H9 (cell line): ENCODE measurements at regions not wholly inside any gene's neighbourhood (a gene's known extent, or its start where the extent isn't known, plus 50 kb on each side); places are given as distances from the start of the nearest gene placed in this dataset.

Experiments
- DNase-seq: peaks from one replicate; pipeline ENCODE4 v3.0.0-alpha.2; 2017
- H2AFZ ChIP-seq: one replicate; pipeline ENCODE4 v1.6.1; 2013; ENCODE audit warnings: mild to moderate bottlenecking, low read length, control low read depth, moderate library complexity
- H2AK5ac ChIP-seq: 2 replicates; pipeline ENCODE4 v1.6.1; 2013; ENCODE audit warnings: low read length, control low read depth, mixed read lengths; ENCODE audit not compliant: insufficient read length
- H2BK120ac ChIP-seq: one replicate; pipeline ENCODE4 v1.6.1; 2013; ENCODE audit warnings: low read depth, mild to moderate bottlenecking, low read length, control low read depth, inconsistent platforms; ENCODE audit not compliant: poor library complexity, severe bottlenecking
- H2BK12ac ChIP-seq: 2 replicates; pipeline ENCODE4 v1.6.1; 2013; ENCODE audit warnings: low read length, control low read depth, mixed read lengths, low read depth; ENCODE audit not compliant: insufficient read length
- H2BK15ac ChIP-seq: 2 replicates; pipeline ENCODE4 v1.6.1; 2013; ENCODE audit warnings: low read depth, low read length, control low read depth
- H2BK20ac ChIP-seq: one replicate; pipeline ENCODE4 v1.6.1; 2013; ENCODE audit warnings: low read depth, mild to moderate bottlenecking, low read length, control low read depth, inconsistent platforms; ENCODE audit not compliant: poor library complexity, severe bottlenecking
- H2BK5ac ChIP-seq: 2 replicates; pipeline ENCODE4 v1.6.1; 2013; ENCODE audit warnings: low read length, control low read depth, mixed read lengths; ENCODE audit not compliant: insufficient read length
- H3K14ac ChIP-seq: 2 replicates; pipeline ENCODE4 v1.6.1; 2013; ENCODE audit warnings: low read length, control low read depth; ENCODE audit not compliant: insufficient read depth
- H3K18ac ChIP-seq: 2 replicates; pipeline ENCODE4 v1.6.1; 2013; ENCODE audit warnings: low read depth, mild to moderate bottlenecking, mixed read lengths, low read length, control low read depth; ENCODE audit not compliant: insufficient read length
- H3K23ac ChIP-seq: 2 replicates; pipeline ENCODE4 v1.6.1; 2013; ENCODE audit warnings: low read length, control low read depth, mixed read lengths, low read depth; ENCODE audit not compliant: insufficient read length
- H3K23me2 ChIP-seq: 2 replicates; pipeline ENCODE4 v1.6.1; 2013; ENCODE audit warnings: low read depth, mild to moderate bottlenecking, mixed read lengths, low read length, control low read depth; ENCODE audit not compliant: insufficient read length, poor library complexity, severe bottlenecking
- H3K27ac ChIP-seq: 2 replicates; pipeline ENCODE4 v1.5.1; 2013; ENCODE audit warnings: low read length, control low read depth, mixed read lengths, low read depth; ENCODE audit not compliant: insufficient read length
- H3K27me3 ChIP-seq: 2 replicates; pipeline ENCODE4 v1.6.1; 2013; ENCODE audit warnings: low read length, control low read depth, inconsistent platforms; ENCODE audit not compliant: insufficient read depth
- H3K4ac ChIP-seq: 2 replicates; pipeline ENCODE4 v1.6.1; 2013; ENCODE audit warnings: low read depth, mild to moderate bottlenecking, control low read depth, inconsistent platforms, low read length, moderate library complexity
- H3K4me1 ChIP-seq: 2 replicates; pipeline ENCODE4 v1.6.1; 2013; ENCODE audit warnings: low read length, control low read depth, inconsistent platforms; ENCODE audit not compliant: insufficient read depth
- H3K4me2 ChIP-seq: 2 replicates; pipeline ENCODE4 v1.6.1; 2013; ENCODE audit warnings: low read length, control low read depth, mixed read lengths; ENCODE audit not compliant: insufficient read length, insufficient read depth
- H3K56ac ChIP-seq: 2 replicates; pipeline ENCODE4 v1.6.1; 2013; ENCODE audit warnings: low read depth, mild to moderate bottlenecking, mixed read lengths, low read length, control low read depth; ENCODE audit not compliant: insufficient read length
- H3K79me1 ChIP-seq: 2 replicates; pipeline ENCODE4 v1.6.1; 2013; ENCODE audit warnings: low read depth, mild to moderate bottlenecking, moderate library complexity, low read length, control low read depth, inconsistent platforms; ENCODE audit not compliant: insufficient read depth, poor library complexity, severe bottlenecking
- H3K79me2 ChIP-seq: 2 replicates; pipeline ENCODE4 v1.6.1; 2013; ENCODE audit warnings: low read length, control low read depth, inconsistent platforms; ENCODE audit not compliant: insufficient read depth
- H3K9ac ChIP-seq: 2 replicates; pipeline ENCODE4 v1.6.1; 2013; ENCODE audit warnings: low read length, control low read depth, mixed read lengths; ENCODE audit not compliant: insufficient read length; ENCODE audit errors: extremely low read depth
- H3K9me3 ChIP-seq: one replicate; pipeline ENCODE4 v1.6.1; 2013; ENCODE audit warnings: low read depth, low read length, inconsistent platforms; ENCODE audit not compliant: control insufficient read depth
- H3T11ph ChIP-seq: one replicate; pipeline ENCODE4 v1.6.1; 2013; ENCODE audit warnings: mild to moderate bottlenecking, low read length, control low read depth, inconsistent platforms
- H4K20me1 ChIP-seq: one replicate; pipeline ENCODE4 v1.6.1; 2013; ENCODE audit not compliant: control insufficient read depth, insufficient read length, insufficient read depth
- H4K5ac ChIP-seq: 2 replicates; pipeline ENCODE4 v1.6.1; 2013; ENCODE audit warnings: low read depth, mild to moderate bottlenecking, mixed read lengths, low read length, control low read depth; ENCODE audit not compliant: insufficient read length
- H4K8ac ChIP-seq: replicated peaks from 2 replicates; pipeline ENCODE4 v1.6.1; 2013; ENCODE audit warnings: low read length, control low read depth, mixed read lengths, low read depth; ENCODE audit not compliant: insufficient read length
- H4K91ac ChIP-seq: 2 replicates; pipeline ENCODE4 v1.6.1; 2013; ENCODE audit warnings: low read depth, mild to moderate bottlenecking, moderate library complexity, mixed read lengths, low read length, control low read depth; ENCODE audit not compliant: insufficient read length
- H3K27ac Mint-ChIP-seq, 3 experiments: 2 replicates in 2 of 3; 3 replicates in 1 of 3; pipeline ENCODE4 v1.8.0; 2020 to 2021; ENCODE audit warnings: mixed read lengths in 3 of 3, mild to moderate bottlenecking in 1 of 3, moderate library complexity in 1 of 3
- H3K27me3 Mint-ChIP-seq: 2 replicates; pipeline ENCODE4 v1.8.0; 2021; ENCODE audit warnings: low read depth, mild to moderate bottlenecking, moderate library complexity, mixed read lengths
- H3K36me3 Mint-ChIP-seq, 3 experiments: 2 replicates in 2 of 3; 3 replicates in 1 of 3; pipeline ENCODE4 v1.8.0; 2020 to 2021; ENCODE audit warnings: low read depth in 3 of 3, mixed read lengths in 3 of 3; ENCODE audit not compliant: insufficient read depth in 1 of 3
- H3K4me1 Mint-ChIP-seq, 2 experiments: 2 replicates each; pipeline ENCODE4 v1.8.0; 2020; ENCODE audit warnings: mixed read lengths in 2 of 2
- H3K4me3 Mint-ChIP-seq, 2 experiments: 2 replicates in 1 of 2; 3 replicates in 1 of 2; pipeline ENCODE4 v1.8.0; 2020 to 2021; ENCODE audit warnings: mild to moderate bottlenecking in 2 of 2, mixed read lengths in 2 of 2, moderate library complexity in 1 of 2
- H3K9me3 Mint-ChIP-seq, 2 experiments: 2 replicates in 1 of 2; 3 replicates in 1 of 2; pipeline ENCODE4 v1.8.0; 2020; ENCODE audit warnings: mild to moderate bottlenecking in 2 of 2, mixed read lengths in 2 of 2, moderate library complexity in 1 of 2
- TF ChIP-seq, protein P1 (sequence below): fragments of 200-600 bp; sonication (generic); conservative IDR thresholded peaks from 3 replicates; pipeline ENCODE4 v1.8.0; 2021; ENCODE audit warnings: antibody characterized with exemption, mild to moderate bottlenecking

DNA sequence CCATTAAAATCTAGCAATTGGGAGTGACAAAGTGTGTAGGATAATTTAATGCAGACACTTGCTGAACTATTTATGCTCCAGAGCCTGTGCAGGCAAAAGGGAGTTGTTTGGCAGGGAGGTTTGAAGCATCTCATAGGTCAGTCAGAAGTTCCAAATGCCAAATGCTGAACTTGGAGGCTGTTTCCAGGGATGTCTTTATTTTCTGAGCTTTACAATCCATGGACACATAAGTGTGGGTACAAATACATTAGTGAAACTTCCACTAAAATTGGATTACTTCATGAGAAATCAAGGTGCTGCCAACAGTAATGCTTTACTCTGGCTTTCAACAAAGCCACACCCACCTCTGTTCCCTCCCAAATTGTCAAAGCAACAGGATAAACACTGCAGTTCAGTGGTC lies 422.1 kb upstream of the SETBP1 start:
- H3K9me3 ChIP-seq, result no peaks in the 10 kb centered on the region
- no peak overlapping the region for H3K4ac ChIP-seq
- H4K20me1 ChIP-seq, result no peaks in the 10 kb centered on the region
- H2BK5ac ChIP-seq, result no peak overlapping the region
- Mint-ChIP-seq H3K4me1 (no peaks in the 10 kb centered on the region), H3K36me3 (peaks cover 5 to 16% (median 8%) of the 10 kb centered on the region in 3 experiments; a peak in 6 of 7 replicates), H3K9me3 (peaks cover 18 to 23% of the 10 kb centered on the region in 2 experiments), H3K4me3 (no peak overlapping the region), H3K27me3 (no peaks in the 10 kb centered on the region; the same call in 1 of the 2 replicates), H3K27ac (no peak overlapping the region)
- H3K4me2 ChIP-seq, result no peak overlapping the region
- no peak for DNase-seq
- no peak overlapping the region for H2AFZ ChIP-seq
- no peak overlapping the region for H4K91ac ChIP-seq
- no peak overlapping the region for H4K5ac ChIP-seq
- no peaks in the 10 kb centered on the region for H3K27me3 ChIP-seq
- H3K79me2 ChIP-seq, result no peaks in the 10 kb centered on the region
- H3K56ac ChIP-seq, result no peak overlapping the region
- no peak overlapping the region for H2AK5ac ChIP-seq
- no peak overlapping the region for H2BK120ac ChIP-seq
- H2BK20ac ChIP-seq, result no peak overlapping the region
- no peak overlapping the region for H3K9ac ChIP-seq
- no peaks in the 10 kb centered on the region for H3K79me1 ChIP-seq
- H2BK15ac ChIP-seq, result no peak overlapping the region
- TF ChIP-seq, protein P1, sequence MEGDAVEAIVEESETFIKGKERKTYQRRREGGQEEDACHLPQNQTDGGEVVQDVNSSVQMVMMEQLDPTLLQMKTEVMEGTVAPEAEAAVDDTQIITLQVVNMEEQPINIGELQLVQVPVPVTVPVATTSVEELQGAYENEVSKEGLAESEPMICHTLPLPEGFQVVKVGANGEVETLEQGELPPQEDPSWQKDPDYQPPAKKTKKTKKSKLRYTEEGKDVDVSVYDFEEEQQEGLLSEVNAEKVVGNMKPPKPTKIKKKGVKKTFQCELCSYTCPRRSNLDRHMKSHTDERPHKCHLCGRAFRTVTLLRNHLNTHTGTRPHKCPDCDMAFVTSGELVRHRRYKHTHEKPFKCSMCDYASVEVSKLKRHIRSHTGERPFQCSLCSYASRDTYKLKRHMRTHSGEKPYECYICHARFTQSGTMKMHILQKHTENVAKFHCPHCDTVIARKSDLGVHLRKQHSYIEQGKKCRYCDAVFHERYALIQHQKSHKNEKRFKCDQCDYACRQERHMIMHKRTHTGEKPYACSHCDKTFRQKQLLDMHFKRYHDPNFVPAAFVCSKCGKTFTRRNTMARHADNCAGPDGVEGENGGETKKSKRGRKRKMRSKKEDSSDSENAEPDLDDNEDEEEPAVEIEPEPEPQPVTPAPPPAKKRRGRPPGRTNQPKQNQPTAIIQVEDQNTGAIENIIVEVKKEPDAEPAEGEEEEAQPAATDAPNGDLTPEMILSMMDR, result no peak
- H3T11ph ChIP-seq, result no peak overlapping the region
- no peak overlapping the region for H3K23ac ChIP-seq
- H4K8ac ChIP-seq, result no peak overlapping the region
- no peaks in the 10 kb centered on the region for H3K4me1 ChIP-seq
- no peak overlapping the region for H3K18ac ChIP-seq
- no peak overlapping the region for H3K14ac ChIP-seq
- H3K27ac ChIP-seq, result no peak overlapping the region
- H2BK12ac ChIP-seq, result no peak overlapping the region
- no peaks in the 10 kb centered on the region for H3K23me2 ChIP-seq
